T-helper 2 cell (primary cell): ENCODE measurements at regions not wholly inside any gene's neighbourhood (a gene's known extent, or its start where the extent isn't known, plus 50 kb on each side); places are given as distances from the start of the nearest gene placed in this dataset.

Source experiments
- DNase-seq, 5 experiments: peaks; one replicate each; pipeline versions ENCODE4 v3.0.0 to v3.0.0-alpha.2; 2012 to 2022

DNA sequence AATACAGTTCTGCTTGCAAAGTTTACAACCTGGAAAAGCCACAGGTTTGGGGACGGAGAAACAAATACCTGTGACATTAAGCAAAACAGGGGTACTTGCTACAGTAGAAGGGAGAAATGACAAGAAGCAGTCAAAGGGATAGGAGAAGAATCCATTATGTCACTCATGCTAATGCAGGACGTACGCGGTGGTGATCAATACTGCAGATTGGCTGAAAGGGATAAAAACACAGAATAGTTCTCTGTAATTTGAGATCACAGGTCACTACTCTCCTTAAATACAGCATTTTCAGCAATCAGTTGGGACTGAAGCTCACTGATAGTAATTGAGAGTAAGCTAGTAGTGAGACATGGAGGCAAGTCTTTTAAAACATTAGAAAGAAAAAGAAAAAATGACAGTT is 130.3 kb upstream of the MTAP start:
- DNase-seq, result no peak

GRCh38 chr9:21672761-21673160 is 129.7 kb upstream of the MTAP start:
- DNase-seq, result no peak

- no peak for DNase-seq
Measured at GRCh38 chr9:21674894-21675293, 127.5 kb upstream of the MTAP start.

DNA sequence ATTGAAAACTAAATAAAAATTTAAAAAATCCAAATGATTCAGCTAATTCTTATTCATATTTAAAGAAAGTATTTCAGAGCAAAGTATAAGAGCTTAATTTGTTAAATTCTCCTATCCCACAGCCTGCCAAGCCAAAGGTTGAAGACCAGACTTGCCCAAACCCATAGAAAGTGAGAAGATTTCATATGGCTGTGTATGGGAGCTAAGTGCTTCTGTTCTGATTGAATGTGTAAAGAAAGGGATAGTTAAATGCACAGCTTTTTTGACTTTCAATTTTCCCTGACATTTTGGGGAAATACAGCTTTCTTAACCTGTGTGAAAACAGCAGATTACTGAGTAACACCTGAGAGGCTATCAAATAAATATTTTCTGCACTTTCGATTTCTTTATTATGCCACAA is 125.0 kb upstream of the MTAP start:
- DNase-seq, result no peak

DNA sequence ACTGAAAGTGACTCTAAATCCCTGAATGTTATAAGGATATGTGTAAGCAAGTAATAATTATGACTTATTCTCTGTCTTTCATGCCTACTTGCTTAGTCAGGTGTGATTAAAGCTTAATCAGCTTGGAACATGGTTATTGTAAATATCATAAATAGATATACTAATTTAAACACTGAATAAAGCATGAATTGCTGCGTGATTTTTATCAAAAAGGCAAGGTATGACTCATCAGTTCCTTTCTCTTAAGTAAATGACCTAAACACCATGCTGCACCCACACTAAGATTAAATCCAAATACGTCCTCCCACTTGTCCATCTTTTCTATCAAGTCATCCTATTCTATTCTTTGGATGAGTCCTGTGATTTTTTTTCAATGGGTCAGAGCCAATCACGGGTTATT is 124.6 kb upstream of the MTAP start:
- DNase-seq, result peak in 1 of 5 experiments; percentile 2

DNA sequence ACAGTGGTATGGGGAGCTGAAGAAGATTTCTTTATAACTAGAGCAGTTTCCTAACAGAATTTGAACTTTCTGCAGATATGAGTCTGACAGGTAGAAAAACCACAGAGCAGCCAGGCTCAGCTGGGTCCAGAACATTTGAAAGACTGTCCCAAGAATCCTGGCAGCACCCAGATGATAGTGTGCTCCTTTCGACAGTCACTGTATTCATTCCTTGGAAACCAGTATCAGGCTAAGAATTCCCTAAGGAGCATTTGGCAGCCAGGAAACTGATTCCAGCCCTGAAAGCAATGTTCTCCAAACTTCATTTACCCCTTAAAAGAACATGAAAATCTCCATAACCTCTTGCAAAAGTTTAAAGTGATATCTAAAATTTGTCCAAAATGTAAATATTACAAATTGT is 123.0 kb upstream of the MTAP start:
- no peak for DNase-seq

- no peak for DNase-seq
Measured at GRCh38 chr9:21680590-21680989, 121.8 kb upstream of the MTAP start.

- no peak for DNase-seq
Measured at GRCh38 chr9:21681641-21682040, 120.8 kb upstream of the MTAP start.

DNA sequence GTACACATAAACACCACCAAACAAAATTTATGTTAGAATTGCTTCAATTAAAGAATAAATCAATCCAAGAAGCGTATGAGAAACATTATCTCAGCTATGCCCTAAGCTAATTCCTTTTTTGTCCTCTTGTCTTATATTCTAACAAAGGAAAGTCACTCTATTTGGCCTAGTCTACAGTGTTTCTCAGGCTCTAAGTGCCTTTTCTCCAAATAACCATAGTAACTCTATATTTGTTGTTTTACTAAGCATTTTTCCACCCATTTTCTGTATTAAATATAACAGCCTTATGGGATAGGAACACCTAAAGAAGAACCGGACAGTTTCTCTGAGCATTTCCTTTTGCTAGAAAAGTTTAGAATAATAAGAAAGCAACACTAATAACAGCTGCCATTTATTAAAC is 120.1 kb upstream of the MTAP start:
- no peak for DNase-seq

DNA sequence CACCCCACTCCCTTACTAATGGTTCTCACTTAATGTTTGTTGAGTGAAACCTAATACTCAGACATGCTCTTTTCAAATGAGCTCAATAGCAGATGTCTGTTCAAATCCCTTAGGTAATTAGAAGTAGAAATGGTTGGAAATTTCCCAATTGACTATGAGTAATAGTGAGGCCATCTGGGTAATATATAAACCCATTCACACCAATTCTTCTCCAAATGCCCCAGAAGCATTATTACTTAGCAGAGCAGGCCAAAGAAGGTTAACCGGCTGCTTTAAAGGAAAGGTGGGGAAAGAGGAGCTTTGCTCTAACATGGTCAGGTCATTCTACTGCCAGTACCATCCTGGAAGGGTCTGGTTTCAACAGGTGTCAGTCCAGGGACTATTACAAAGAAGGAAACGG is 119.5 kb upstream of the MTAP start:
- DNase-seq, result no peak

- DNase-seq, result no peak
Measured at GRCh38 chr9:21683484-21684175, 118.8 kb upstream of the MTAP start.

- no peak for DNase-seq
Measured at GRCh38 chr9:21684231-21684630, 118.2 kb upstream of the MTAP start.

GRCh38 chr9:21684831-21685362 is 117.5 kb upstream of the MTAP start:
- DNase-seq, result no peak

DNA sequence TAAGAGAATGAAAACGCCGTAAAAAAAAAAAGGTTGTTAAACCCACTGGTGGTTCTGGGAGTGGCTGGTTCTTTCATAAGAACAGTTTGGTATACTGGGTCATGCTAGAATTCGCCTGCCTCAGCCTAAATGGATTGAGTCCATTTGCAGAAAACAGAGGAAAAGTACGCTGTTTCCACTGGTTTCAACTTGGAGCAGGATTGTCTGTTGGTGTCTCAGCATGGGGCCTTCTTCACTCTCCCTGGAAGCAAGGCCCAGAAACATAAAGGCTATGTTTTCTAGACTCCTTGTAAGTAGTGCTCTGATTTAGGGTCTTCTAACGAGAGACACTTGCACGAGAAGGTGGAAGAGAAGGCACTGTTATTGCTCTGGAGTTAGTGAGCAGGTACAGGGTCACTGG is 116.9 kb upstream of the MTAP start:
- no peak for DNase-seq

GRCh38 chr9:21686738-21687137 is 115.7 kb upstream of the MTAP start:
- no peak for DNase-seq

- no peak for DNase-seq
Measured at GRCh38 chr9:21687351-21687750, 115.1 kb upstream of the MTAP start.

DNA sequence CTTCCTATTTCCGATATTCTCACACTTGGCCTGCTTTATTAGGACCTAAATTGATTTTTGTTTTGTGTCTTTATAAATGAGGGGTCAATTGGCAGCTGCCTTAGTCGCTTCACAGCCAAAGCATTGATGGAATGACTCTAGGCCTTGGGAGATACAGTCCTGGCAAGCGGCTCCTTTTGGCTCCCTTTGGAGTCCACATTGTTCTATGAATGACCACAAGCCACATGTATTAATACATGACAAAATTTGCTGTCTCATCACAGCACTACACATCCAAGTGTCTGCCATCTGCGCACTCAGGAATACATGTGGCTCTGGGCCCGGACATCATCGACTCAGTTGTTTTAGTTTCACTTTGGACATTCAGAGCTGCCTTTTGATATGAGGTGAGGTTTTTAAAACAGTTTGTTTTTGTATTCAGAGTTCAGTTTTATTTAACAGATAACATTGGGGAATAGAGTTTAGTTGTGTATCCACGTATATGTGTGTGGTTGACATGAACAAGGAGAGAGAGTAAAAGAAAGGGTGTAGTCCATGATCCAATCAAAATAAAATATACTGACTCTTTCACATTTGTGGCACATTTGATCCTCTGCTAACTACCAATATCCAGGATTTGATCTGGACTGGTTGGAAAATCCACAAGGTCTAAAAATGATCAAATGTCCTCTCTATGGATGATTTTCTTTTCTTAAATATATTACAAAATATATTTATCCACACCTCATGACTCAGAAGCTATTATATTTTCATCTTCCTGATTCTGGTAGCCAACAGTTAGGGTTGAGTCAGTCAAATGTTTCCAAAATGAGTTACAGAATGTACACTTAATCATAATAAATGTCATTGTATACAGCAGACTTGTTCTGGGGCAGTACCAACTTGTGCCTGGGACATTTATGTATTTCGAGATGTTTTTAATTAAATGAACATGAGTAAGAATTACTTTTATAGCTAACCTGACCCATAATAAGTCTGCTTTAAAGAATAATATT is 114.0 kb upstream of the MTAP start:
- DNase-seq, result no peak

DNA sequence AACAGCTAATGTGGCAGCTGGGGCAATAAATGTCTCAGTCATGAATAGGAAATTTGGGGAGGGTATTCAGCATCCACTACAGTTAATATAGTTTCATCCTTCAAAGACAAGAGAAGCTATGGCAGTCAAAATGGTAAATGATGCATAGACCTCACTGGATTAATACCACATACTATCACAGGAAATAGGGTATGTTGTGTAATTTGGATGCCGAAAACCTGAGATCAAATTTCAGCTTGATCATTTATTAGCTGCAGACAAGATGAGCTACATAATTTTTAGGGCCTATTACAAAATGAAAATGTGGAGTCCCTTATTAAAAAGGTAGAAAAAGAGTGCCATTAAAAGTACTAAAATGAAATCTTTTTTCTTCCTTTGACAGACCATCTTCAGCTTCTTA is 112.6 kb upstream of the MTAP start:
- no peak for DNase-seq

DNA sequence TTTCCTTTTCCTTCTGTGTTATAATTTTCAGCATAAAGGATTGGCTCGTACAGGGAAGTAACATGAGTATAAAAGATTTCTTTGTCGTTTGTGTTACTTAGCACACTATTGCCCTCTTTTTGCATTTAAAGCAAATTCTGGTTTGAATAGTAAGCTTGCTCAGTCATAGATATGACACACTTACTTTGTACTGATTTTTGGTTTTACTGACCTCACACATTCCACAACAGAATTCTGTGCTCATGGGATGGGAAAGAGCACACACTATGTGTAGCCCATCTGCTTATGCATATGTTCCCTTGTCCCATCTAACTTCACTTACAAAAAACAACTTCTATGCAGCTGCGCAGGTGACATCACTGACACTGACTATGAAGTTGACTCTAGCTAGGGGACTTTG is 111.9 kb upstream of the MTAP start:
- no peak for DNase-seq

DNA sequence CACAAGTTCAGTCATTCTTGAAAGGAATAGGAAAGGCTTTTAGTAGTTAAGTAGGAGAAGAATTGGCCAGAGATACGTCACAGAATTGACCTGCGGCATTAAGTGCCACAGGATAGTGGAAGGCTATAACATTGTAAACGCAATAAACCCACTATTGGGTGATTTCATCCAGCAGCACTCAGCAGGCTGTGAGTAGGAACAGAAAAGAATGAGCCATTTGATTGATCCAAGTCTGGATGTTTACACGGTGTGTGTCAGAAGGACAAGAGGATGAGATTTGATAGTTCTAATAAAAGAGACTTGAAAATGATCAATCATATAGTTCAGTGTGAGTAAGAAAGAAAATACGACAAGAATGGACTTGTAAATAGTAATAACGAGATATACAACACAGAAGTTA is 110.0 kb upstream of the MTAP start:
- DNase-seq, result no peak

- no peak for DNase-seq
Measured at GRCh38 chr9:21694424-21694823, 108.0 kb upstream of the MTAP start.

- DNase-seq, result no peak
Measured at GRCh38 chr9:21695443-21695842, 107.0 kb upstream of the MTAP start.

GRCh38 chr9:21695874-21696341 is 106.5 kb upstream of the MTAP start:
- no peak for DNase-seq

DNA sequence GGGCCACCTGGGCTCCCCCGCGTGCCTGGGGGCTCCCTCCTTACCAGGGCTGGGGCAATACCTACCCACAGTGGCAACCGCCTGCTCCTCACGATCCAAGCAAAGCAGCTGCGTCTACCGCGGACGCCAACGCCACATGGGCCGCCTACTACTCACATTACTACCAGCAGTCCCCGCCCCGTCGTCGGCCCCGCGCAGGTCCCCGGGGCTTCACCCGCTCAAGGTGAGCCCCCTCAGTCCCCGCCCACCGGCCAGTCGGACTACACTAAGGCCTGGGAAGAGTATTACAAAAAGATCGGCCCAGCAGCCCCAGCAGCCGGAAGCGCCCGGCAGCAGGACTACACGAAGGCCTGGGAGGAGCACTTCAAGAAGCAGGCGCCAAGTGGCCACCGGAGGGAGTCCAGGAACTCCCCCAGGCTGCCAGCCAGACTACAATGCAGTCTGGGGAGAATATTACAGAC is 106.0 kb upstream of the MTAP start:
- no peak for DNase-seq
